Heart right ventricle (tissue), 16 donors: ENCODE measurements at regions not wholly inside any gene's neighbourhood (a gene's known extent, or its start where the extent isn't known, plus 50 kb on each side); places are given as distances from the start of the nearest gene placed in this dataset.
A peak's percentile ranks its signal among the peaks of the same experiment; 100 is the strongest.

ENCODE experiments used
- ATAC-seq, 8 donors: fragments of 200-7000 bp; cut with Tn5 transposase; one replicate each; pipeline ENCODE4 v1.9.1; 2020; ENCODE audit warnings: mild to moderate bottlenecking in 8 of 8, moderate library complexity in 8 of 8, moderate number of reproducible peaks in 1 of 8
- DNase-seq, 2 donors: peaks; one replicate each; pipeline ENCODE4 v3.0.0-alpha.2; 2020
- H3K27ac ChIP-seq, 10 donors: fragments of 200-600 bp; sonication (generic) in 2 of 10; one replicate each; pipeline versions ENCODE4 v1.5.0 to v1.8.0; 2020 to 2022; ENCODE audit warnings: mild to moderate bottlenecking in 3 of 10
- H3K27me3 ChIP-seq, 7 donors: fragments of 200-600 bp; one replicate each; pipeline ENCODE4 v1.8.0; 2021 to 2022; ENCODE audit warnings: mild to moderate bottlenecking in 2 of 7
- H3K36me3 ChIP-seq, 9 donors: fragments of 200-600 bp; sonication (generic) in 1 of 9; one replicate each; pipeline versions ENCODE4 v1.5.0 to v1.8.0; 2020 to 2022; ENCODE audit warnings: mild to moderate bottlenecking in 2 of 9
- H3K4me1 ChIP-seq, 9 donors: fragments of 200-600 bp; sonication (generic) in 1 of 9; one replicate each; pipeline versions ENCODE4 v1.5.0 to v1.8.0; 2020 to 2022; ENCODE audit warnings: mild to moderate bottlenecking in 4 of 9
- H3K4me3 ChIP-seq, 10 donors: fragments of 200-600 bp; sonication (generic) in 2 of 10; one replicate each; pipeline versions ENCODE4 v1.5.0 to v1.8.0; 2020 to 2022; ENCODE audit warnings: mild to moderate bottlenecking in 7 of 10, moderate library complexity in 2 of 10
- H3K9me3 ChIP-seq, 11 donors: fragments of 200-600 bp in 10 of 11; sonication (generic) in 2 of 11; one replicate each; pipeline versions ENCODE4 v1.5.0 to v1.8.0; 2013 to 2022; ENCODE audit warnings: mild to moderate bottlenecking in 2 of 11, control low read depth in 1 of 11, moderate library complexity in 1 of 11
- WGBS, 2 donors: extraction: QIAGEN DNeasy Blood & Tissue Kit; methylation state at CpG; one replicate each; pipeline ENCODE4 v1.1.7; 2013; ENCODE audit warnings: inconsistent platforms in 1 of 2; 5-methylcytosine and 5-hydroxymethylcytosine counted together
- intact Hi-C, 10 donors: fragments of 100-400 bp; cut with DNase I; formaldehyde crosslinking; loops; one replicate each; pipeline versions ENCODE4 v1.11.1 to v1.14.2; 2022
- TF ChIP-seq, protein P1 (sequence below), 9 donors: fragments of 200-600 bp; sonication (generic) in 2 of 9; IDR thresholded peaks; one replicate each; pipeline versions ENCODE4 v1.5.0 to v1.8.0; 2021 to 2022; ENCODE audit warnings: antibody characterized with exemption in 9 of 9, mild to moderate bottlenecking in 5 of 9, moderate library complexity in 1 of 9
- donor health status: Arrhythmogenic right ventricular cardiomyopathy.
- donor health status: ischemic (EF 13 %, LVEDD 7.1; RV severe dilation, severe dysfunction).
- donor health status: healthy with polysubstance abuse.
- donor health status: DM: no; HTN: yes; CAD: no.
- donor health status: DM: no; HTN: no; CAD: no.
- donor health status: ischemic (EF 25% LVEDD 6.9; RV normal size, moderate dysfunction).
- donor health status: ischemic (EF 25% LVEDD 5.7; RV mildly dilated, moderate dysfunction).
- donor health status: healthy.
- donor health status: DM: yes; HTN: yes; CAD: no.
- donor health status: Ischemic cardiomyopathy.
- donor health status: ischemic (EF 35%, LVEDD 5.7; RV mildly dilated, moderate dysfunction).
- donor health status: nonischemic (EF 11% LVEDD 7.7; RV severe dilation, severe dysfunction).
- donor health status: DM: yes; HTN: yes; CAD: no.
- donor health status: PGD.
- donor health status: ischemic (EF 29% LVEDD 5.4; RV normal size, mild dysfunction).
- donor health status: nonischemic (EF 23%, LVEDD 6.1; RV moderate dilation, normal function).

DNA sequence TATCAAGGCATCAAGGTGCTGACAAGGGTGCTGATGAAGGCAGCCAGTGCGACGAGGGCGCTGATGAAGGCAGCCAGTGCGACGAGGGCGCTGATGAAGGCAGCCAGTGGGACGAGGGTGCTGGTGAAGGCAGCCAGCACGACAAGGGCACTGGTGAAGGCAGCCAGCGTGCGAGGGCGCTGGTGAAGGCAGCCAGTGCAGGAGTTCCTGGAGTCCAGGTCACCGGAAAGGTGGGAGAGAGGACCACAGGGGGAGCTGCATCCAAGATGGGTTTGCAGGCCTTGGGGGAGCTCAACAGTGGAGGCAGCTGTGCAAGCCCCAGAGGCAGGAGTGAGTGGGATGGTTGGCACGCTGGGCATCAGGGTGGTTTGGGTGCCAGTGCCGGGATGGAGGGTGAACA lies 176.3 kb downstream of the TBXT start:
- Histone ChIP-seq H3K4me3 (no peak overlapping the region), H3K9me3 (no peaks in the 10 kb centered on the region), H3K27me3 (peaks cover 7 to 38% (median 24%) of the 10 kb centered on the region in 7 donors), H3K27ac (no peak overlapping the region), H3K4me1 (peaks cover 0 to 22% (median 9%) of the 10 kb centered on the region in 9 donors), H3K36me3 (no peaks in the 10 kb centered on the region)
- no peak for DNase-seq
- no peak for ATAC-seq
- 82 to 84% methylated on average over 14 of the region's 14 CpGs for WGBS, 2 donors
- TF ChIP-seq, protein P1, sequence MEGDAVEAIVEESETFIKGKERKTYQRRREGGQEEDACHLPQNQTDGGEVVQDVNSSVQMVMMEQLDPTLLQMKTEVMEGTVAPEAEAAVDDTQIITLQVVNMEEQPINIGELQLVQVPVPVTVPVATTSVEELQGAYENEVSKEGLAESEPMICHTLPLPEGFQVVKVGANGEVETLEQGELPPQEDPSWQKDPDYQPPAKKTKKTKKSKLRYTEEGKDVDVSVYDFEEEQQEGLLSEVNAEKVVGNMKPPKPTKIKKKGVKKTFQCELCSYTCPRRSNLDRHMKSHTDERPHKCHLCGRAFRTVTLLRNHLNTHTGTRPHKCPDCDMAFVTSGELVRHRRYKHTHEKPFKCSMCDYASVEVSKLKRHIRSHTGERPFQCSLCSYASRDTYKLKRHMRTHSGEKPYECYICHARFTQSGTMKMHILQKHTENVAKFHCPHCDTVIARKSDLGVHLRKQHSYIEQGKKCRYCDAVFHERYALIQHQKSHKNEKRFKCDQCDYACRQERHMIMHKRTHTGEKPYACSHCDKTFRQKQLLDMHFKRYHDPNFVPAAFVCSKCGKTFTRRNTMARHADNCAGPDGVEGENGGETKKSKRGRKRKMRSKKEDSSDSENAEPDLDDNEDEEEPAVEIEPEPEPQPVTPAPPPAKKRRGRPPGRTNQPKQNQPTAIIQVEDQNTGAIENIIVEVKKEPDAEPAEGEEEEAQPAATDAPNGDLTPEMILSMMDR (IDR thresholded peaks at IDR 0.05), result no peak
- intact Hi-C loops, result no loop called here

DNA sequence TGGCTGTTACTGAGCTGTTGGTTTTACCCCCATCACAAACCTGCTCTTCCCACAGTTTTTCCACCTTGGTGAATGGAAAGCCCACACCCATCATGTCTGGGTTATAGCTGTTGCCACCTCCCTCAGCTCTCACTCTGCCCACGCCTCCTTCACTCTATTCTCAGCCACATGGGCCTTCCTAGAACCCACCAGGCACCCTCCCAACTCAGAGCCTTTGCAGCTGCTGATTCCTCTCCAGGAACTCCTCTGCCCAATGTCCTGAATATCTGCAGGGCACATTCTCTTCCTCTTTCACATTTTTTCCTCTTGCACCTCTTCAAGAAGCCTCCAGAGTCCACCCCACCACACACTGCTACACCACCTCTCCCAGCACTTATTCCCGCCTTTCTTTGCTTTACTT lies 177.4 kb downstream of the TBXT start:
- Histone ChIP-seq H3K9me3 (no peaks in the 10 kb centered on the region), H3K27ac (no peak overlapping the region), H3K4me3 (no peak overlapping the region), H3K27me3 (peaks cover 7 to 47% (median 32%) of the 10 kb centered on the region in 7 donors), H3K36me3 (no peaks in the 10 kb centered on the region), H3K4me1 (peaks cover 0 to 22% (median 9%) of the 10 kb centered on the region in 9 donors)
- DNase-seq (no peak), ATAC-seq (no peak)
- 83 to 85% methylated on average over 2 of the region's 2 CpGs for WGBS, 2 donors
- TF ChIP-seq, protein P1 (IDR thresholded peaks at IDR 0.05), result no peak
- intact Hi-C loops, result no loop called here

DNA sequence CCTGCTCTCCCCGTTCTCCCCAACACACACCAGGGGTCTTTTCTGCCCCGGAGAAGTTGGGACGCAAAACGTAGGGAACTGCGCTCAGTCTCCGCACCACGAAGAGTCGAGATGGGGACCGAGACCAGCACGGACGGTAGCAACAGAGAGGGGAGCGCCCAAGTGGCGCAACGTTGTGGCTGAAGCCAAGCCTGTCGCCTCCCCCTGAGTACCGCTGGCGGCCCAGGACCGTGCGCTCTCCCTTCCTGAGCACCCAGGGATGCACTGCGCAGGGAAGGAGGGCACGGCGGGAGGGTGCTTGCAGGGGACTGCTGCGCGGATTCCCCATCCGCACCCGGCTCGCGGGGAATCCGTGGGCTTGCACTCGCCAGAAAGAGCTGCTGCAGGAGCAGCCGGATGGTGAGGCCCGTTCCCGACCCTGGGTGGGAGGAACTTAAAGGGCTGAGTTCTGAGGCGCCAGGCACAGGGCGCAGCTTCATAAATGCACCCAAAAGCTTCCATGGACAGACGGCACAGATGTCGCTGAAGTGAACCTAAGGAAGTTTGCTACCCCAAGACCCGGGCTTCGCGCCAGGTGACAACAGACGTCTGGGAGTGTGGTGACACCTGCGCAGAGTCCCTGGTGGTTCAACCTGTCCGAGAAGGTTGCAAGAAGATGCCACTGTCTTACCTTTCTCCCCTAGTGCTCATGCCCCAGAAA lies 178.7 kb downstream of the TBXT start:
- TF ChIP-seq, protein P1 (IDR thresholded peaks at IDR 0.05), result no peak
- intact Hi-C loops, result loop anchor here in 3 of 10 donors (10.0 kb wide), 1 partner anchor 94 kb away; no protein-coding TSS in a partner anchor
- H3K4me3 ChIP-seq, result peak overlapping the region in 9 of 10 donors; percentile 33 to 66 (median 53)
- no peaks in the 10 kb centered on the region for H3K9me3 ChIP-seq
- H3K36me3 ChIP-seq, result no peaks in the 10 kb centered on the region
- peak overlapping the region in 4 of 10 donors; percentile 23 to 77 (median 63) for H3K27ac ChIP-seq
- WGBS, 2 donors, result 4 to 5% methylated on average over 42 to 43 of the region's 43 CpGs
- peaks cover 7 to 59% (median 35%) of the 10 kb centered on the region in 7 donors for H3K27me3 ChIP-seq
- DNase-seq (peak in 1 of 2 donors; percentile 37), ATAC-seq (peak; percentile 5 to 66 (median 33))
- peaks cover 0 to 22% (median 9%) of the 10 kb centered on the region in 9 donors for H3K4me1 ChIP-seq

DNA sequence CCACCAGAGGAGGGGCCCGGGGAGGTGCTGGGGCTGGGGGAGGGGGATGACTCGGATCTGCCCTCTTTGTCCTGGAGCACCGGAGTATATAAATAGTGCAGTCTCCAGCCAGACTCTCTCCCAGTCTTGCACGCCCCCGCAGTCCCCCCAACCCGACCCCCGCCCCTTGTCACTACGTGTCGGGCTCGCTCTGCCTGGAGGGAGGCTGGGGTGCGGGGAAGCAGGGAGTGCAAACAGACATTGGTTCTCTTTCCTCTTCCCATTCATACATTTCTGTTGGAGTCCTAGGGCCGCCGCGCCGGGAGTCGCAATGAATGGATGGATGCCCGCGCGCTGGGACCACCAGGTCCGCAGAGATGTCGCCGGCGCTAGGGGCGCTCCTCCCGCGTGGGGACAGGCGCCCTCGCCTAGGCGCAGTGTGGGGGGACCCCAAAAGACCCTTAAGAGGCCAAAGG lies 179.3 kb downstream of the TBXT start:
- Histone ChIP-seq H3K4me3 (peak overlapping the region; percentile 33 to 66 (median 52)), H3K4me1 (peaks cover 0 to 22% (median 9%) of the 10 kb centered on the region in 9 donors), H3K9me3 (no peaks in the 10 kb centered on the region), H3K27ac (peak overlapping the region in 4 of 10 donors; percentile 23 to 77 (median 63)), H3K36me3 (no peaks in the 10 kb centered on the region), H3K27me3 (peaks cover 7 to 59% (median 35%) of the 10 kb centered on the region in 7 donors)
- intact Hi-C loops, result loop anchor here in 3 of 10 donors (10.0 kb wide), 1 partner anchor 94 kb away; no protein-coding TSS in a partner anchor
- WGBS, 2 donors, result 1% methylated on average over 29 of the region's 29 CpGs
- ATAC-seq (peak in 1 of 8 donors; percentile 26), DNase-seq (no peak)
- TF ChIP-seq, protein P1 (IDR thresholded peaks at IDR 0.05), result no peak
